Umbilical cord (tissue), 1 donor: ENCODE measurements at regions not wholly inside any gene's neighbourhood (a gene's known extent, or its start where the extent isn't known, plus 50 kb on each side); places are given as distances from the start of the nearest gene placed in this dataset.
"Not testable (repeated sequence)": the region's sequence is repeated elsewhere in the genome, so short reads cannot be mapped to it uniquely, and the experiment has no call there.

Experiments used
- DNase-seq: peaks from one replicate; pipeline ENCODE4 v3.0.0-alpha.2; 2015; ENCODE audit warnings: low spot score

GRCh38 chr15:20473465-20473864 is 68.1 kb downstream of the GOLGA6L6 start:
- DNase-seq, result not testable (repeated sequence)

GRCh38 chr15:20472983-20473382 is 68.6 kb downstream of the GOLGA6L6 start:
- DNase-seq, result not testable (repeated sequence)

GRCh38 chr15:20470810-20471209 is 70.8 kb downstream of the GOLGA6L6 start:
- not testable (repeated sequence) for DNase-seq

- not testable (repeated sequence) for DNase-seq
Measured at GRCh38 chr15:20441138-20441537, 100.5 kb downstream of the GOLGA6L6 start.

GRCh38 chr15:20440390-20440789 is 101.2 kb downstream of the GOLGA6L6 start:
- not testable (repeated sequence) for DNase-seq

GRCh38 chr15:20439111-20439510 is 102.5 kb downstream of the GOLGA6L6 start:
- DNase-seq, result not testable (repeated sequence)

- not testable (repeated sequence) for DNase-seq
Measured at GRCh38 chr15:20438255-20438654, 103.3 kb downstream of the GOLGA6L6 start.

- DNase-seq, result not testable (repeated sequence)
Measured at GRCh38 chr15:20433468-20433867, 108.1 kb downstream of the GOLGA6L6 start.

- not testable (repeated sequence) for DNase-seq
Measured at GRCh38 chr15:20430495-20430894, 111.1 kb downstream of the GOLGA6L6 start.

GRCh38 chr15:20420710-20421109 is 120.9 kb downstream of the GOLGA6L6 start:
- DNase-seq, result not testable (repeated sequence)

GRCh38 chr15:20416618-20417017 is 125.0 kb downstream of the GOLGA6L6 start:
- not testable (repeated sequence) for DNase-seq

GRCh38 chr15:20409667-20410198 is 131.9 kb downstream of the GOLGA6L6 start:
- not testable (repeated sequence) for DNase-seq

GRCh38 chr15:20409247-20409646 is 132.4 kb downstream of the GOLGA6L6 start:
- no peak for DNase-seq

- DNase-seq, result no peak
Measured at GRCh38 chr15:20407553-20407952, 134.0 kb downstream of the GOLGA6L6 start.

GRCh38 chr15:20404571-20404970 is 137.0 kb downstream of the GOLGA6L6 start:
- not testable (repeated sequence) for DNase-seq

- not testable (repeated sequence) for DNase-seq
Measured at GRCh38 chr15:20402586-20402985, 139.0 kb downstream of the GOLGA6L6 start.

- DNase-seq, result not testable (repeated sequence)
Measured at GRCh38 chr15:20401058-20401457, 140.5 kb downstream of the GOLGA6L6 start.

- DNase-seq, result not testable (repeated sequence)
Measured at GRCh38 chr15:20398680-20399079, 142.9 kb downstream of the GOLGA6L6 start.

GRCh38 chr15:20388161-20388560 is 153.4 kb downstream of the GOLGA6L6 start:
- not testable (repeated sequence) for DNase-seq

GRCh38 chr15:20386198-20386597 is 155.4 kb downstream of the GOLGA6L6 start:
- no peak for DNase-seq

GRCh38 chr15:20380199-20380598 is 161.4 kb downstream of the GOLGA6L6 start:
- DNase-seq, result not testable (repeated sequence)

- DNase-seq, result no peak
Measured at GRCh38 chr15:20376872-20377271, 164.7 kb downstream of the GOLGA6L6 start.

- not testable (repeated sequence) for DNase-seq
Measured at GRCh38 chr15:20372416-20372815, 169.2 kb downstream of the GOLGA6L6 start.

GRCh38 chr15:20369500-20369899 is 172.1 kb downstream of the GOLGA6L6 start:
- no peak for DNase-seq
